RWPE1 (cell line): ENCODE measurements at regions not wholly inside any gene's neighbourhood (a gene's known extent, or its start where the extent isn't known, plus 50 kb on each side); places are given as distances from the start of the nearest gene placed in this dataset.
"Not testable (repeated sequence)": the region's sequence is repeated elsewhere in the genome, so short reads cannot be mapped to it uniquely, and the experiment has no call there.

Experiments
- CTCF ChIA-PET: fragments of 350-600 bp; sonication (Branson Sonifier 250); formaldehyde crosslinking; extraction: SDS; loops from one replicate; lab custom pipeline; 2021; lab: Yijun Ruan, JAX
- POLR2A ChIA-PET: fragments of 400-600 bp; formaldehyde crosslinking; extraction: SDS; loops from one replicate; lab custom pipeline; 2020; ENCODE audit warnings: antibody characterized with exemption; ENCODE audit not compliant: low non-redundant PET; lab: Yijun Ruan, JAX
- DNase-seq: peaks from one replicate; pipeline ENCODE4 v3.0.0; 2012; ENCODE audit warnings: low spot score
- H3K27ac ChIP-seq: fragments of 450-650 bp; 2 replicates; pipeline ENCODE4 v1.5.1; 2017
- TF ChIP-seq, protein P1 (sequence below): fragments of 450-650 bp; conservative IDR thresholded peaks from 2 replicates; pipeline ENCODE4 v1.5.1; 2017; ENCODE audit warnings: low read depth, mild to moderate bottlenecking

DNA sequence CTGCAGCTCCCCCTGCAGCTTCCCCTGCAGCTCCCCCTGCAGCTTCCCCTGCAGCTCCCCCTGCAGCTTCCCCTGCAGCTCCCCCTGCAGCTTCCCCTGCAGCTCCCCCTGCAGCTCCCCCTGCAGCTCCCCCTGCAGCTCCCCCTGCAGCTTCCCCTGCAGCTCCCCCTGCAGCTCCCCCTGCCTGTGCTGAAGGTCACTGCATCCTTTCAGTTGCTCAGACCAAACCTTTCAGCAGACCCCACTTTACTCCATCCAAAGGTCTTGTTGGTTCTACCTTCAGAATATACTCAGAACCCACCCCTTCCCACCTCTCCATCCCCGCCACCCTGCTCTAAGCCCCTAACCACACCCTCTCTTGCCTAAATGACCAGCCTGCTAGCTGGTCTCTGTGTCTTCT is 120.0 kb downstream of the TEX29 start:
- CTCF ChIA-PET = interaction anchor here (0.6 to 0.7 kb wide), 2 partner anchors 63 to 106 kb away, joined by 3 to 4 read pairs; no protein-coding TSS in a partner anchor
- TF ChIP-seq, protein P1, sequence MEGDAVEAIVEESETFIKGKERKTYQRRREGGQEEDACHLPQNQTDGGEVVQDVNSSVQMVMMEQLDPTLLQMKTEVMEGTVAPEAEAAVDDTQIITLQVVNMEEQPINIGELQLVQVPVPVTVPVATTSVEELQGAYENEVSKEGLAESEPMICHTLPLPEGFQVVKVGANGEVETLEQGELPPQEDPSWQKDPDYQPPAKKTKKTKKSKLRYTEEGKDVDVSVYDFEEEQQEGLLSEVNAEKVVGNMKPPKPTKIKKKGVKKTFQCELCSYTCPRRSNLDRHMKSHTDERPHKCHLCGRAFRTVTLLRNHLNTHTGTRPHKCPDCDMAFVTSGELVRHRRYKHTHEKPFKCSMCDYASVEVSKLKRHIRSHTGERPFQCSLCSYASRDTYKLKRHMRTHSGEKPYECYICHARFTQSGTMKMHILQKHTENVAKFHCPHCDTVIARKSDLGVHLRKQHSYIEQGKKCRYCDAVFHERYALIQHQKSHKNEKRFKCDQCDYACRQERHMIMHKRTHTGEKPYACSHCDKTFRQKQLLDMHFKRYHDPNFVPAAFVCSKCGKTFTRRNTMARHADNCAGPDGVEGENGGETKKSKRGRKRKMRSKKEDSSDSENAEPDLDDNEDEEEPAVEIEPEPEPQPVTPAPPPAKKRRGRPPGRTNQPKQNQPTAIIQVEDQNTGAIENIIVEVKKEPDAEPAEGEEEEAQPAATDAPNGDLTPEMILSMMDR = 0 out of 2 replicates have a peak, but pooled peaks have one; percentile 10
- DNase-seq, POLR2A ChIA-PET, H3K27ac ChIP-seq: not testable (repeated sequence)

DNA sequence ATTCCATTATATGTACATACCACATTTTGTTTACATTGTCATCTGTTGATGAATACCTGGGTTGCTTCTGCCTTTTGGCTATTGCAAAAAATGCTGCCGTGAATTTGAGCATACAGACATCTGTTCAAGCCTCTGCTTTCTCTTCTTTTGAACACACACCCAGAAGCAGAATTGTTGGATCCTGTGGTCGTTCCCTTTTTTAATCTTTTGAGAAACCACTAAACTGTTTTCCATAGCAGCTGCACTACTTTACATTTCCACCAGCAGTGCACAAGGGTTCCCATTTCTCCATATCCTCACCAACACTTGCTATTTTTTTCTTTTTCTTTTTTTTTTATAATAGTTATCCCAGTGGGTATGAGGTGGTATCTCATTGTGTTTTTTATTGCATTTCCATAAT is 123.5 kb downstream of the TEX29 start:
- DNase-seq = no peak
- CTCF ChIA-PET = interaction anchor here (0.6 kb wide), 1 partner anchor 24 kb away, joined by 5 read pairs; no protein-coding TSS in a partner anchor
- POLR2A ChIA-PET = no interaction called here
- H3K27ac ChIP-seq = no peak overlapping the region
- TF ChIP-seq, protein P1 = no peak

DNA sequence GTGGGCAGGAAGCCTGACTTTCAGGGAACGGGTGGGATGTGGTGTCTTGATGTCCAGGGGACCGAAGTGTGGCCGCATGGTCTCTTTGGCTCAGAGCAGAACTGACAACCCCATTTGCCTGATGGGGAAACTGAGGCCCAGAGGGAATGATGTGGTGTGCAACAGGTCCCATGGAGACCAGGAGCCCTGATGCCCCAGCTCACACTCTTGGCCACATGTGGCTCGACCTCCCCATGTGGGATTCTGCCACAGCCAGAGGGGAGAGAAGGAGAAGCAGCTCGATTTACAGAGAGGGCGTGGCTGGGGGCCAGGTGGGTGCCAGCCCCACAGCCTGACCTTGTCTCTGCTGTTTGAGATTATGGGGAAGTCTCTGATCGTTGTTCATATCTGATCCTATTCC is 128.1 kb downstream of the TEX29 start:
- H3K27ac ChIP-seq = no peak overlapping the region
- CTCF ChIA-PET = no interaction called here
- no peak for DNase-seq
- POLR2A ChIA-PET = no interaction called here
- TF ChIP-seq, protein P1 = no peak

DNA sequence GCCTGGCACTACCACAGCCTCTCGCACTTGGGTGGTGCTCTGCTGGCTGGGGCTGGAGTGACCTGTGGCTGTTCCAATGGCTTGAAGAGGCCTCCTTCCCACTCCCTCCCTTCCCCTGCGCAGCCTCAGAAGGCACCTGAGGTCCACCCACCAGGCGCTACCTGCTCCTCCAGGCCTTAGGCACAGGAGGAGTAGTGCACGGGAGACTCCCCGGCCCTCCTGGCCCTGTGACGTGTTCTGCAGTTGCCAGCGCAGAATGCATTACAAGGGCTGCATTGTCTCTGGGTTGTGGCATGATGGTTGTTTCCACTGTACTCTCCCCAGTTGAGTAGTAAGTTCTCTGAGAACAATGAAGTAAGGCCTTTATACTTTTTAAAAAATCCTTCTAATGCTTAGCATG is 128.6 kb downstream of the TEX29 start:
- TF ChIP-seq, protein P1 = no peak
- no peak for DNase-seq
- ChIA-PET POLR2A (no interaction called here), CTCF (no interaction called here)
- no peak overlapping the region for H3K27ac ChIP-seq

DNA sequence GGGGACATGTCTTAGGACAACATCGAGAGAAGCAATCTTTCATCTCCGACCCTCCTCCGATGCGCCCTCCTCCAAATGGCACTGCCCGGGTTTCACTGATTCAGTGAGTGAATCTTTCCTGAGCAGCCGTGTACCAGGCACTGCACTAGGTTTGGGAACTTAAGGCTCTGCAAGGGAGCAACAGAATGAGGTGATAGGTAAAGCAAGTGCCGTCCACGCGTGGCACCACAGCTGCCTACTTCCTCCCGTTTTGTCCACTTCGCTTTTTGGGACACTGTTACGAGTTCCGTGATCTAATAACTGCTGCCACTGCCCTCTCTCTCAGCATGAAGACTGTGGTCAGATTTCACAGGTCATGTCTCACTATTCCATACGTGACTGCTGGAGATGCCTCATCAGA is 131.0 kb downstream of the TEX29 start:
- no peak overlapping the region for H3K27ac ChIP-seq
- TF ChIP-seq, protein P1 = no peak
- ChIA-PET POLR2A (no interaction called here), CTCF (no interaction called here)
- DNase-seq = no peak

DNA sequence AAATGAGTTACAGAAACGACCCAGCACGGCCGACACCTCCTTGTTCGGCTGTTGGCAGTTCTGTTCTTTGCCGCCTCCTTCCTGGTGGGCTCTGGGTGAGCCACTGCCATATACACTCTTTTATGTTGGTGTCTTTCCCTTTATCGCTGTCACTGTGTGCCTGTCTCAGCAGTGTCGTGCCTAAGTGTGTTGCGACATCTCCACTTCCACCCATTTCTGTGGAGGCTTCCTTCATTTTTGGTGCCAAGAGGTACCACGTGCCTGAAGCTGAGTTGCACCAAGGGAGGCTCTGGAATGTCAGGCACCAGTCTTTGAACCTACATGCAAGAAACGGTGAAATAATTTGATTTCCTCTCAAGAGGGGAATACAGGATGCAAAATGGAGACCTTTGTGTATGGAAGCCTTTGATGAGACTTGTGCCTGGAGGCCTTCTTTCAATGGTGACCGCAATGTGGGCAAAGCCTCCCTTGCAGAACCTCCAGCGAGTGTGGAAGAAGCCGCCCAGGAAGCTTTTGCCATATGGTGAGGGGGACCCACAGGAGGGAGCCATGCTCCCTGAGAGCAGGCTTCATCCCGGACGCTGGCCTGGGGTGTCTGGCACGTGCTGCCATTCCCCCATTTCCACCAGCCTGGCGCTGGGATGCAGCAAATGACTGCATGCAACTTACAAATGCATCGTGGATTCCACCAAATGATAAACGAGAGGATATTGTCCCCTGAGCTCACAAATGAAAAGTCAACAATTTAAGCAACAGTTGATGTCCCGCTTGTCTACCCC is 136.2 kb downstream of the TEX29 start:
- TF ChIP-seq, protein P1 = no peak
- CTCF ChIA-PET = no interaction called here
- POLR2A ChIA-PET = no interaction called here
- DNase-seq = no peak
- H3K27ac ChIP-seq = no peak overlapping the region
